MCF 10A (cell line): ENCODE measurements at regions not wholly inside any gene's neighbourhood (a gene's known extent, or its start where the extent isn't known, plus 50 kb on each side); places are given as distances from the start of the nearest gene placed in this dataset.

Experiments
- BruUV-seq: library from RNA; stranded (reverse); fragments of 400-500 nt; replicated peaks from 2 replicates; lab custom pipeline; 2021; lab: Mats Ljungman, UMichigan
- CTCF ChIA-PET: fragments of 300-600 bp; sonication (Branson Sonifier 250); formaldehyde crosslinking; extraction: SDS; loops from one replicate; lab custom pipeline; 2021; ENCODE audit warnings: antibody characterized with exemption, inconsistent platforms; lab: Yijun Ruan, JAX
- POLR2A ChIA-PET: fragments of 300-600, 350-650 bp; sonication (Branson Sonifier 250); formaldehyde crosslinking; extraction: SDS; loops from one replicate; lab custom pipeline; 2020; ENCODE audit warnings: antibody characterized with exemption, inconsistent platforms; lab: Yijun Ruan, JAX
- DNase-seq: peaks from one replicate; pipeline ENCODE4 v3.0.0-alpha.2; 2018; ENCODE audit not compliant: unreplicated experiment
- H3K27ac Mint-ChIP-seq: one replicate; pipeline ENCODE4 v1.8.0; 2022; ENCODE audit warnings: mild to moderate bottlenecking, low read depth, mixed read lengths; ENCODE audit not compliant: unreplicated experiment
- H3K27me3 Mint-ChIP-seq: one replicate; pipeline ENCODE4 v1.8.0; 2022; ENCODE audit warnings: mixed read lengths; ENCODE audit not compliant: insufficient read depth, unreplicated experiment
- H3K36me3 Mint-ChIP-seq: one replicate; pipeline ENCODE4 v1.8.0; 2022; ENCODE audit warnings: mild to moderate bottlenecking, moderate library complexity, mixed read lengths; ENCODE audit not compliant: insufficient read depth, unreplicated experiment
- H3K4me1 Mint-ChIP-seq: one replicate; pipeline ENCODE4 v1.8.0; 2022; ENCODE audit warnings: mixed read lengths; ENCODE audit not compliant: insufficient read depth, unreplicated experiment
- H3K4me3 Mint-ChIP-seq: one replicate; pipeline ENCODE4 v1.8.0; 2022; ENCODE audit warnings: mild to moderate bottlenecking, moderate library complexity, mixed read lengths; ENCODE audit not compliant: unreplicated experiment
- H3K9me3 Mint-ChIP-seq: one replicate; pipeline ENCODE4 v1.8.0; 2022; ENCODE audit warnings: mixed read lengths; ENCODE audit not compliant: unreplicated experiment
- CTCF ChIP-seq: fragments of 200-600 bp; IDR thresholded peaks from one replicate; pipeline ENCODE4 v1.8.0; 2022; ENCODE audit warnings: antibody characterized with exemption, mild to moderate bottlenecking; ENCODE audit not compliant: unreplicated experiment
- intact Hi-C: fragments of 100-400 bp; cut with micrococcal nuclease; formaldehyde crosslinking; loops from 2 replicates; pipeline ENCODE4 v1.14.1; 2022

DNA sequence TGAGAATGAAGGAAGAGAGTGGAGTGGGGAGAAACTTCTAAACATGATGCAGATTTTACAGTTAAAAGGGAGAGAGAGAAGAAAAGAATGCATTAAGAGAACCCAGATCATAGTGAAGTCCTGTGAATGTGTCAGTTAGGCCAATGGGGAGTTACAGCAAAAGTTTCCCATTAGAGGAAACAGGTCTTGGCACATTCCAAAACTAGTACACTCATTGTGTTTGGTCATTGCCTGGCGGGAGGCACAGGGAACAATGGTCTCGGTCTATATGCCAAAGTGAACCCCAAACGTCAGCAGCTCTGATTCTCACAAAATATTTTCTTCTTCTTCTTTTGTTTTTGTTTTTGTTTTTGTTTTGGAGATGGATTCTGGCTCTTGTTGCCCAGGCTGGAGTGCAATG is 284.5 kb upstream of the CTSO start:
- CTCF ChIA-PET, result no interaction called here
- Mint-ChIP-seq H3K27ac (no peak overlapping the region), H3K4me3 (no peak overlapping the region), H3K4me1 (no peaks in the 10 kb centered on the region), H3K9me3 (no peaks in the 10 kb centered on the region), H3K36me3 (no peaks in the 10 kb centered on the region), H3K27me3 (no peaks in the 10 kb centered on the region)
- intact Hi-C loops, result no loop called here
- POLR2A ChIA-PET, result no interaction called here
- no peak for DNase-seq
- no TSS peak for BruUV-seq
- TF ChIP-seq CTCF, result no peak

GRCh38 chr4:156237231-156237630 is 283.6 kb upstream of the CTSO start:
- no peak overlapping the region for H3K27ac Mint-ChIP-seq
- BruUV-seq, result no TSS peak
- intact Hi-C loops, result no loop called here
- no peak for DNase-seq
- H3K27me3 Mint-ChIP-seq, result no peaks in the 10 kb centered on the region
- H3K9me3 Mint-ChIP-seq, result no peaks in the 10 kb centered on the region
- TF ChIP-seq CTCF, result no peak
- no peaks in the 10 kb centered on the region for H3K36me3 Mint-ChIP-seq
- POLR2A ChIA-PET, result no interaction called here
- H3K4me3 Mint-ChIP-seq, result no peak overlapping the region
- CTCF ChIA-PET, result no interaction called here
- no peaks in the 10 kb centered on the region for H3K4me1 Mint-ChIP-seq

DNA sequence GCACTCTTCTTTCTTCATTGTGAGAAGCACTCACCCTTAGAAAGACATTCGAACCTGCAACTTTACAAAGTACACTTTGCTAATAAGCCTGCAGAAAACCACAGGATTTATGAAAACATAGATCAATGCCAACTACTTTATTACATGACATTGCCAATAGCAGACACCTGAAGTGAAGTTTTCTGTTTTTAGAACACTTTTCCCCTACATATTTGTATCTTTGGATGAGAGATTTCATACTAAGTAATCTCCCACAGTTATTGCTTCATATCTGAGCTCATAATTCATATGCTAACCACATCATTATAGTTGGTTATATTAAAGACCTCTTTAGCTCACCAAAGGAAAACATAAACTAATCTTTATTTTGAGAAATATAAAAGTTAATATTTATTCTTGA is 276.5 kb upstream of the CTSO start:
- no peak for DNase-seq
- no peak for TF ChIP-seq CTCF
- H3K9me3 Mint-ChIP-seq, result no peaks in the 10 kb centered on the region
- BruUV-seq, result no TSS peak
- H3K27ac Mint-ChIP-seq, result no peak overlapping the region
- H3K4me1 Mint-ChIP-seq, result no peaks in the 10 kb centered on the region
- intact Hi-C loops, result no loop called here
- POLR2A ChIA-PET, result interaction anchor here (0.7 kb wide), 1 partner anchor 574 kb away, joined by 3 read pairs; no protein-coding TSS in a partner anchor
- H3K36me3 Mint-ChIP-seq, result peaks cover 5% of the 10 kb centered on the region
- no peaks in the 10 kb centered on the region for H3K27me3 Mint-ChIP-seq
- CTCF ChIA-PET, result no interaction called here
- H3K4me3 Mint-ChIP-seq, result no peak overlapping the region

- intact Hi-C loops, result no loop called here
- peaks cover 5% of the 10 kb centered on the region for H3K36me3 Mint-ChIP-seq
- H3K4me3 Mint-ChIP-seq, result no peak overlapping the region
- no TSS peak for BruUV-seq
- H3K27me3 Mint-ChIP-seq, result no peaks in the 10 kb centered on the region
- no peaks in the 10 kb centered on the region for H3K9me3 Mint-ChIP-seq
- CTCF ChIA-PET, result interaction anchor here (0.6 kb wide), 1 partner anchor 21 kb away, joined by 4 read pairs; no protein-coding TSS in a partner anchor
- no peak for TF ChIP-seq CTCF
- POLR2A ChIA-PET, result no interaction called here
- no peak overlapping the region for H3K27ac Mint-ChIP-seq
- H3K4me1 Mint-ChIP-seq, result no peaks in the 10 kb centered on the region
- DNase-seq, result no peak
Observed at GRCh38 chr4:156228676-156229075, 275.0 kb upstream of the CTSO start.
